ENCODE measurements at regions not wholly inside any gene's neighbourhood (a gene's known extent, or its start where the extent isn't known, plus 50 kb on each side); places are given as distances from the start of the nearest gene placed in this dataset.

DNA sequence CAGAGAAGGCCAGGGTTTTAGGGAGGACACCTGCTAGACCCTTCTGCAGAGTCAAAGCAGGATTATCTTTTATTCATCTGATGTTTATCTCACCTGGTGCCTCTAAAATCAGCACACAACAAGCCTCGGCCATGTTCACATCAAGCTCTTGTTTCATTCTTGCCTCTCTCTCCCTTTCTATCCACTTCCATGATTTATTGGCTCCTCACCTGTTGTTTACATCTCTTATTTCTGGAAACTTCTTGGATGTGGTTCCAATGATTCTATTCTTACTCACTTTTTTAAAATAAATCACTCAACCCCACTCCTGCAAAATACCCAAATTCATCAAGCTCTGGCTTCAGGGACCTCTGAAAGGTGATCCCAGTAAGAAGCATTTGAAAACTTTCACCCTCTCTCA, 407.0 kb upstream of the KLF4 start:
- Mint-ChIP-seq H3K27ac (no peak overlapping the region; a peak in 1 of 7 replicates), H3K4me3 (no peak overlapping the region), H3K4me1 (peaks cover 13 to 17% of the 10 kb centered on the region in 2 experiments), H3K27me3 (ENCODE audit: low read depth) (peaks cover 2% of the 10 kb centered on the region; the same call in 1 of the 2 replicates), H3K36me3 (ENCODE audit: insufficient read depth in 1 of 3, low read depth in 3 of 3) (peaks cover 0 to 2% (median 0%) of the 10 kb centered on the region in 3 experiments; a peak in 2 of 7 replicates), H3K9me3 (no peaks in the 10 kb centered on the region; a peak in 2 of 5 replicates)
- no peak overlapping the region for H3K18ac ChIP-seq (ENCODE audit: insufficient read length, low read depth, low read length)
- H4K8ac ChIP-seq (replicated peaks; ENCODE audit: insufficient read length, low read depth, low read length), result no peak overlapping the region
- H4K91ac ChIP-seq (ENCODE audit: insufficient read length, low read depth, low read length), result no peak overlapping the region
- WGBS (ENCODE audit: extremely low coverage, insufficient read length, low lambda C conversion rate), result no CpG with 5 or more reads among the region's 1 CpG
- no peak overlapping the region for H2BK12ac ChIP-seq (ENCODE audit: insufficient read length, low read depth, low read length)
- no peak overlapping the region for H3K27ac ChIP-seq (ENCODE audit: insufficient read length, low read depth, low read length)
- H2BK120ac ChIP-seq (ENCODE audit: low read depth, low read length, poor library complexity, severe bottlenecking), result no peak overlapping the region
- no peak overlapping the region for H2AK5ac ChIP-seq (ENCODE audit: insufficient read length, low read length)
- H3K23me2 ChIP-seq (ENCODE audit: insufficient read length, low read depth, low read length, poor library complexity, severe bottlenecking), result no peaks in the 10 kb centered on the region
- H3K79me2 ChIP-seq (ENCODE audit: insufficient read depth, low read length), result no peaks in the 10 kb centered on the region
- TF ChIP-seq, protein P1, sequence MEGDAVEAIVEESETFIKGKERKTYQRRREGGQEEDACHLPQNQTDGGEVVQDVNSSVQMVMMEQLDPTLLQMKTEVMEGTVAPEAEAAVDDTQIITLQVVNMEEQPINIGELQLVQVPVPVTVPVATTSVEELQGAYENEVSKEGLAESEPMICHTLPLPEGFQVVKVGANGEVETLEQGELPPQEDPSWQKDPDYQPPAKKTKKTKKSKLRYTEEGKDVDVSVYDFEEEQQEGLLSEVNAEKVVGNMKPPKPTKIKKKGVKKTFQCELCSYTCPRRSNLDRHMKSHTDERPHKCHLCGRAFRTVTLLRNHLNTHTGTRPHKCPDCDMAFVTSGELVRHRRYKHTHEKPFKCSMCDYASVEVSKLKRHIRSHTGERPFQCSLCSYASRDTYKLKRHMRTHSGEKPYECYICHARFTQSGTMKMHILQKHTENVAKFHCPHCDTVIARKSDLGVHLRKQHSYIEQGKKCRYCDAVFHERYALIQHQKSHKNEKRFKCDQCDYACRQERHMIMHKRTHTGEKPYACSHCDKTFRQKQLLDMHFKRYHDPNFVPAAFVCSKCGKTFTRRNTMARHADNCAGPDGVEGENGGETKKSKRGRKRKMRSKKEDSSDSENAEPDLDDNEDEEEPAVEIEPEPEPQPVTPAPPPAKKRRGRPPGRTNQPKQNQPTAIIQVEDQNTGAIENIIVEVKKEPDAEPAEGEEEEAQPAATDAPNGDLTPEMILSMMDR (conservative IDR thresholded peaks at IDR 0.05), result no peak
- H2BK5ac ChIP-seq (ENCODE audit: insufficient read length, low read length), result no peak overlapping the region
- no peak overlapping the region for H4K5ac ChIP-seq (ENCODE audit: insufficient read length, low read depth, low read length)
- no peaks in the 10 kb centered on the region for H4K20me1 ChIP-seq (ENCODE audit: control insufficient read depth, insufficient read depth, insufficient read length)
- H3K4me2 ChIP-seq (ENCODE audit: insufficient read depth, insufficient read length, low read length), result no peak overlapping the region
- no peak overlapping the region for H3K4ac ChIP-seq (ENCODE audit: low read depth, low read length)
- no peaks in the 10 kb centered on the region for H3K9me3 ChIP-seq (ENCODE audit: control insufficient read depth, low read depth, low read length)
- no peak overlapping the region for H3K9ac ChIP-seq (ENCODE audit: extremely low read depth, insufficient read length, low read length)
- no peaks in the 10 kb centered on the region for H3K27me3 ChIP-seq (ENCODE audit: insufficient read depth, low read length)
- H3T11ph ChIP-seq (ENCODE audit: low read length), result no peak overlapping the region
- H2AFZ ChIP-seq (ENCODE audit: low read length), result no peak overlapping the region
- no peaks in the 10 kb centered on the region for H3K4me1 ChIP-seq (ENCODE audit: insufficient read depth, low read length)
- no peak overlapping the region for H3K23ac ChIP-seq (ENCODE audit: insufficient read length, low read depth, low read length)
- no peak for DNase-seq
- H3K14ac ChIP-seq (ENCODE audit: insufficient read depth, low read length), result no peak overlapping the region
- no peak overlapping the region for H3K56ac ChIP-seq (ENCODE audit: insufficient read length, low read depth, low read length)
- H3K79me1 ChIP-seq (ENCODE audit: insufficient read depth, low read depth, low read length, poor library complexity, severe bottlenecking), result no peaks in the 10 kb centered on the region
- H2BK20ac ChIP-seq (ENCODE audit: low read depth, low read length, poor library complexity, severe bottlenecking), result no peak overlapping the region
- no peak overlapping the region for H2BK15ac ChIP-seq (ENCODE audit: low read depth, low read length)
